Stomach (tissue), 4 donors: ENCODE measurements at regions not wholly inside any gene's neighbourhood (a gene's known extent, or its start where the extent isn't known, plus 50 kb on each side); places are given as distances from the start of the nearest gene placed in this dataset.

Source experiments
- POLR2A ChIP-seq, 4 donors: fragments of 450-650 bp; IDR thresholded peaks; one replicate each; pipeline ENCODE4 v1.6.1; 2016; ENCODE audit warnings: antibody characterized with exemption in 4 of 4, control low read depth in 2 of 4, mild to moderate bottlenecking in 1 of 4, moderate library complexity in 1 of 4
- POLR2AphosphoS5 ChIP-seq, 3 donors: sonication (generic); formaldehyde crosslinking; IDR thresholded peaks; one replicate each; pipeline ENCODE4 v1.6.1; 2016; ENCODE audit warnings: antibody characterized with exemption in 3 of 3
- TF ChIP-seq, protein P1 (sequence below), 7 experiments: fragments of 450-650 bp in 4 of 7; fragments of 200-600 bp in 3 of 7; sonication (generic) in 3 of 7; IDR thresholded peaks; one replicate each; pipeline ENCODE4 v1.5.1; 2016 to 2019; ENCODE audit warnings: antibody characterized with exemption in 7 of 7, control low read depth in 2 of 7, mild to moderate bottlenecking in 1 of 7

DNA sequence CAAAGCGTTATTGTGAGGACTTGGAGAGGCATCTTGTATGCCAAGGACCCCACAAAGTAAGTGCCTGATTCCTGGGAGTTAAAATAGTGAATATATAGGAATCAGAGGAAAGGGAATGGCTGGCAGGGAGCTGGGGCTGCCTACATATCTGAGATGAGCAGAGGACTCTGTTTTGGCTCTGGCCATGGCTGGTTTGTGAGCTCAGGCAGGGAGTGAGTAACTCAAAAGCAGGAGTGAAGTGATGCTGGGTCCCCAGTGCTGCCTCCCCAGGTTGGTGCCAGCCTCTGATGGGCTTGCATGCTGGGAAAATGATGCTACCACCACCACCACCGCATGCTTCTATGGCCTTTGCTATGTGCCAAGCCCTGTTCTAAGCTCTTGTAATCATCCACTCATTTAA, 246.0 kb upstream of the MVB12B start:
- TF ChIP-seq, protein P1, sequence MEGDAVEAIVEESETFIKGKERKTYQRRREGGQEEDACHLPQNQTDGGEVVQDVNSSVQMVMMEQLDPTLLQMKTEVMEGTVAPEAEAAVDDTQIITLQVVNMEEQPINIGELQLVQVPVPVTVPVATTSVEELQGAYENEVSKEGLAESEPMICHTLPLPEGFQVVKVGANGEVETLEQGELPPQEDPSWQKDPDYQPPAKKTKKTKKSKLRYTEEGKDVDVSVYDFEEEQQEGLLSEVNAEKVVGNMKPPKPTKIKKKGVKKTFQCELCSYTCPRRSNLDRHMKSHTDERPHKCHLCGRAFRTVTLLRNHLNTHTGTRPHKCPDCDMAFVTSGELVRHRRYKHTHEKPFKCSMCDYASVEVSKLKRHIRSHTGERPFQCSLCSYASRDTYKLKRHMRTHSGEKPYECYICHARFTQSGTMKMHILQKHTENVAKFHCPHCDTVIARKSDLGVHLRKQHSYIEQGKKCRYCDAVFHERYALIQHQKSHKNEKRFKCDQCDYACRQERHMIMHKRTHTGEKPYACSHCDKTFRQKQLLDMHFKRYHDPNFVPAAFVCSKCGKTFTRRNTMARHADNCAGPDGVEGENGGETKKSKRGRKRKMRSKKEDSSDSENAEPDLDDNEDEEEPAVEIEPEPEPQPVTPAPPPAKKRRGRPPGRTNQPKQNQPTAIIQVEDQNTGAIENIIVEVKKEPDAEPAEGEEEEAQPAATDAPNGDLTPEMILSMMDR (IDR thresholded peaks at IDR 0.05) = no peak
- TF ChIP-seq POLR2A (IDR thresholded peaks at IDR 0.05) (no peak), POLR2AphosphoS5 (IDR thresholded peaks at IDR 0.05) (no peak)
